HG03565 (cell line): ENCODE measurements at regions not wholly inside any gene's neighbourhood (a gene's known extent, or its start where the extent isn't known, plus 50 kb on each side); places are given as distances from the start of the nearest gene placed in this dataset.
A peak's percentile ranks its signal among the peaks of the same experiment; 100 is the strongest.

ENCODE experiments used
- ATAC-seq: cut with Tn5 transposase; IDR thresholded peaks from one replicate; pipeline ENCODE4 v1.9.1; 2021; ENCODE audit warnings: mild to moderate bottlenecking, moderate library complexity; ENCODE audit not compliant: unreplicated experiment

GRCh38 chr2:196344397-196344796, 173.0 kb upstream of the STK17B start:
- ATAC-seq = no peak

GRCh38 chr2:196353717-196354116, 182.3 kb upstream of the STK17B start:
- no peak for ATAC-seq

- ATAC-seq = no peak
These were observed 182.8 kb upstream of the STK17B start for GRCh38 chr2:196354186-196354585.

GRCh38 chr2:196356332-196356731, 185.0 kb upstream of the STK17B start:
- no peak for ATAC-seq

GRCh38 chr2:196360650-196361049, 189.3 kb upstream of the STK17B start:
- no peak for ATAC-seq

- no peak for ATAC-seq
These were observed 190.4 kb upstream of the STK17B start for GRCh38 chr2:196361606-196362326.

- ATAC-seq = no peak
These were observed 191.7 kb upstream of the STK17B start for GRCh38 chr2:196362973-196363549.

GRCh38 chr2:196365145-196365544, 193.8 kb upstream of the STK17B start:
- ATAC-seq = no peak

GRCh38 chr2:196365923-196366322, 194.5 kb upstream of the STK17B start:
- no peak for ATAC-seq

GRCh38 chr2:196367633-196368032, 196.3 kb upstream of the STK17B start:
- ATAC-seq = no peak

- no peak for ATAC-seq
These were observed 197.3 kb upstream of the STK17B start for GRCh38 chr2:196368546-196369225.

GRCh38 chr2:196369967-196370366, 198.6 kb upstream of the STK17B start:
- ATAC-seq = no peak

- no peak for ATAC-seq
These were observed 199.0 kb upstream of the STK17B start for GRCh38 chr2:196370381-196370780.

GRCh38 chr2:196372276-196372809, 201.0 kb upstream of the STK17B start:
- no peak for ATAC-seq

- no peak for ATAC-seq
These were observed 201.7 kb upstream of the STK17B start for GRCh38 chr2:196372811-196373664.

- ATAC-seq = peak; percentile 50
These were observed 205.9 kb upstream of the STK17B start for GRCh38 chr2:196376984-196377877.

GRCh38 chr2:196379600-196379999, 208.2 kb upstream of the STK17B start:
- no peak for ATAC-seq

GRCh38 chr2:196380098-196380497, 208.7 kb upstream of the STK17B start:
- ATAC-seq = no peak

GRCh38 chr2:196380575-196380974, 209.2 kb upstream of the STK17B start:
- no peak for ATAC-seq

- ATAC-seq = no peak
These were observed 210.1 kb upstream of the STK17B start for GRCh38 chr2:196381464-196381863.
